ENCODE measurements at regions not wholly inside any gene's neighbourhood (a gene's known extent, or its start where the extent isn't known, plus 50 kb on each side); places are given as distances from the start of the nearest gene placed in this dataset.

DNA sequence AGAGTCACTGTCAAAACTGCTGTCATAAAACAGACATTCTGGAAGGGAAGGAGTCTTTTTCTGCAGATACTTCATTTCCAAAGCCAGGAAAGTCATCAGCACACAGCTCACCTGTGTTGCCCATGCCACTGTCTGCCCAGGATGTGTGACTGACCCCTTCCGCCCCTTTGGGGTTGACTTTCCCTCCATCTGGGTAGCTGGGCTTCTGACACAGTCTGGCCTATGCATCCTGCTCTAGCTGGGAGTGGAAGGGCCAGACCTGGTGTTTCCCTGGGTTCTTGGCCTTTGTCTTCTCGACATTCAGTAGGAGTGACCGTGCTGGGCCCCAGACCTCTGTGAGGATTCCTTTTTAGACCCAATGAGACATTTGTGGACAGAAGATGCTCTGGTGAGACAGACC is 378.9 kb upstream of the NUPR2 start:
- TF ChIP-seq POLR2A (IDR thresholded peaks at IDR 0.05) (no peak), CTCF (IDR thresholded peaks at IDR 0.05) (no peak), POLR2AphosphoS5 (IDR thresholded peaks at IDR 0.05) (no peak)
